B cell (primary cell): ENCODE measurements at regions not wholly inside any gene's neighbourhood (a gene's known extent, or its start where the extent isn't known, plus 50 kb on each side); places are given as distances from the start of the nearest gene placed in this dataset.
"Not testable (repeated sequence)": the region's sequence is repeated elsewhere in the genome, so short reads cannot be mapped to it uniquely, and the experiment has no call there.

ENCODE experiments used
- EZH2 ChIP-seq: IDR thresholded peaks from 2 replicates; pipeline ENCODE4 v1.6.1; 2012; ENCODE audit warnings: borderline replicate concordance, low read depth, mild to moderate bottlenecking, moderate library complexity, low read length; ENCODE audit not compliant: insufficient read depth, poor library complexity, severe bottlenecking
- TF ChIP-seq, protein P1 (sequence below): fragments of 200-600 bp; IDR thresholded peaks from one replicate; pipeline ENCODE4 v1.8.0; 2022; ENCODE audit warnings: antibody characterized with exemption, mild to moderate bottlenecking

DNA sequence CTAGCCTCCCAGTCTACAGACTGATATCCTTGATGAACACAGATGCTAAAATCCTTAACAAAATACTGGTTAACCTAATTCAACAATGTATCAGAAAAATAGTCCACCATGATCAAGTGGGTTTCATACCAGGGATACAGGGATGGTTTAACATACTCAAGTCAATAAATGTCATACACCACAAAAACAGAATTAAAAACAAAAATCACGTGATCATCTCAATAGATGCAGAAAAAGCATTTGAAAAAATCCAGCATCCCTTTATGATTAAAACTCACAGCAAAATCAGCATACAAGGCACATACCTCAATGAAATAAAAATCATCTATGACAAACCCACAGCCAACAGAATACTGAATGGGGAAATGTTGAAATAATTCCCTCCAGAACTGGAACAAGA lies 685.7 kb upstream of the DPPA4 start:
- TF ChIP-seq EZH2 = not testable (repeated sequence)
- TF ChIP-seq, protein P1, sequence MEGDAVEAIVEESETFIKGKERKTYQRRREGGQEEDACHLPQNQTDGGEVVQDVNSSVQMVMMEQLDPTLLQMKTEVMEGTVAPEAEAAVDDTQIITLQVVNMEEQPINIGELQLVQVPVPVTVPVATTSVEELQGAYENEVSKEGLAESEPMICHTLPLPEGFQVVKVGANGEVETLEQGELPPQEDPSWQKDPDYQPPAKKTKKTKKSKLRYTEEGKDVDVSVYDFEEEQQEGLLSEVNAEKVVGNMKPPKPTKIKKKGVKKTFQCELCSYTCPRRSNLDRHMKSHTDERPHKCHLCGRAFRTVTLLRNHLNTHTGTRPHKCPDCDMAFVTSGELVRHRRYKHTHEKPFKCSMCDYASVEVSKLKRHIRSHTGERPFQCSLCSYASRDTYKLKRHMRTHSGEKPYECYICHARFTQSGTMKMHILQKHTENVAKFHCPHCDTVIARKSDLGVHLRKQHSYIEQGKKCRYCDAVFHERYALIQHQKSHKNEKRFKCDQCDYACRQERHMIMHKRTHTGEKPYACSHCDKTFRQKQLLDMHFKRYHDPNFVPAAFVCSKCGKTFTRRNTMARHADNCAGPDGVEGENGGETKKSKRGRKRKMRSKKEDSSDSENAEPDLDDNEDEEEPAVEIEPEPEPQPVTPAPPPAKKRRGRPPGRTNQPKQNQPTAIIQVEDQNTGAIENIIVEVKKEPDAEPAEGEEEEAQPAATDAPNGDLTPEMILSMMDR = not testable (repeated sequence)
